ENCODE measurements at regions not wholly inside any gene's neighbourhood (a gene's known extent, or its start where the extent isn't known, plus 50 kb on each side); places are given as distances from the start of the nearest gene placed in this dataset.

DNA sequence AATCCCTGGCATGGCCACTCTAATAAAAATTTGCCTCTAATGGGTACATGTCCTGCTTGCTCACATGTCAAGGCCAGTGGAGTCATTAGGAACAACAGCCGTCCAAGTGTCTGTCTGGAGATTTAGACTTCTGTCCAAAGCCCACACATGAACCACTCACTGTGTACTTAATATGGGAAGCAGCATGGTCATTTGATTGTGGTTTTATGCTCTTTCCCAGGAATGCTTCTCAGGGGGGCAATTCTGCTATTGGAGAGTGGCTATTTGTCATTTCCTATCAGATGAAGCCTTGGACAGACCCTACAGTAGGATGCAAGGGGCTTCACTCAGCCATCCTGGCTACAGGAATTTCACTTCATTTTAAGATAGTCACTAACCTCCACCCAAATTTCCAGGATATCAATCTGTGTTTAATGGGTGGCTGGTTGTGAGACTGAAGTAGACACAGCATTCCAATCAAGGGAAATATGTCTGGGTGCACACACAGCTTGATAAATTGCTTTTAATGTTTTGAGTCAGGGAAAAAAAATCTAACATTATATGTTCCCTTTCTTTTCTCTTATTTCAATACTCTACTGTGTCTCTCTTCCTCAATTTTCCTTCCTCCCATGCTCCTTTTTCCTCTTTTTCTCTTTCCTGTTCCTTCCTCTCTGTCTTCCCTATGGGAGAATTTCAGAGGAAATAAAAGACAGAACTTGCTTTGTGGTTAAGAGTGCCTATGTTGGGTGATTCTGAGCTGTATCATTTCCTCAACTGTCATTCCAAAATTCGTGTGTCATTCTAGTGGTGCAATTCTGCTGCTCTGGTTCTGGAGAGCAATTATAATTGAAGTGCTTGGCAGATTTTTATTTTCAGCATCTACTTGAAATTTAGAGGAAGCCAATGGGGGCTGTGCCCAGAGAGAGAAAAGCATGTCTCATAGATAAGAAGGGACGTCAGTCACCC is 320.1 kb downstream of the OSR1 start:
- no peak for TF ChIP-seq CTCF (IDR thresholded peaks at IDR 0.05; ENCODE audit: insufficient read depth, low read length, missing control alignments)
- no peak overlapping the region for H3K4me3 ChIP-seq (ENCODE audit: low read depth, low read length)
- CTCF ChIA-PET = no interaction called here
- POLR2A ChIA-PET = interaction anchor here (0.7 to 1.2 kb wide), 3 partner anchors 11 to 321 kb away, joined by 3 to 4 read pairs (median 3); no protein-coding TSS in a partner anchor
- DNase-seq (ENCODE audit: low read depth, low spot score) = peak; percentile 55

GRCh38 chr2:19036091-19036490 is 322.3 kb downstream of the OSR1 start:
- ChIA-PET CTCF (interaction anchor here (1.4 to 1.6 kb wide), 2 partner anchors 9 to 516 kb away, joined by 4 to 5 read pairs; no protein-coding TSS in a partner anchor), POLR2A (no interaction called here)
- no peak for TF ChIP-seq CTCF (IDR thresholded peaks at IDR 0.05; ENCODE audit: insufficient read depth, low read length, missing control alignments)
- no peak for DNase-seq (ENCODE audit: low read depth, low spot score)
- H3K4me3 ChIP-seq (ENCODE audit: low read depth, low read length) = no peak overlapping the region

DNA sequence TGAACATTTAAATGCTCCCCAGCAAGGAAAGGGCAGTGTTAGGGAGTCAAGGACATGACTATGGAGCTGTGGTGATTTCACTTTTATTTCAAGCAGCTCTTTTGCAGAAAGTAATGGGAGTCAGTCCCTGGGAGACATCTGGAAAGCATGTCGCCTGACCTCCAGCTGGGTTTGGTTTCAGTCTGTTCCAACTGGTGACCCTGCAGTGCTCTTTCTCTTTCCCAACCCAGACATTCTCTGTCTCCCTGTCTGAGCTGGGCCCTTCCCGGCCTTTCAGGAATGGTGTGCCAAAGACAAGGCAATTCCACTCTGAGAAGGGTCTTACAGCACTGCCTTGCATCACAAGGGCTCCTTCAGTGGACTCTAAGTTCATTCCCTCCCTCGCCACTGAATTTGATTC is 323.2 kb downstream of the OSR1 start:
- ChIA-PET CTCF (interaction anchor here (1.1 to 1.8 kb wide), 3 partner anchors 9 to 13 kb away, joined by 4 to 5 read pairs (median 4); no protein-coding TSS in a partner anchor), POLR2A (no interaction called here)
- no peak overlapping the region for H3K4me3 ChIP-seq (ENCODE audit: low read depth, low read length)
- no peak for DNase-seq (ENCODE audit: low read depth, low spot score)
- TF ChIP-seq CTCF (IDR thresholded peaks at IDR 0.05; ENCODE audit: insufficient read depth, low read length, missing control alignments) = no peak

- TF ChIP-seq CTCF (IDR thresholded peaks at IDR 0.05; ENCODE audit: insufficient read depth, low read length, missing control alignments) = no peak
- H3K4me3 ChIP-seq (ENCODE audit: low read depth, low read length) = no peak overlapping the region
- CTCF ChIA-PET = no interaction called here
- POLR2A ChIA-PET = no interaction called here
- DNase-seq (ENCODE audit: low read depth, low spot score) = no peak
Measured at GRCh38 chr2:19033240-19033639, 325.2 kb downstream of the OSR1 start.

GRCh38 chr2:19031642-19032041 is 326.8 kb downstream of the OSR1 start:
- no peak for TF ChIP-seq CTCF (IDR thresholded peaks at IDR 0.05; ENCODE audit: insufficient read depth, low read length, missing control alignments)
- ChIA-PET CTCF (no interaction called here), POLR2A (no interaction called here)
- no peak overlapping the region for H3K4me3 ChIP-seq (ENCODE audit: low read depth, low read length)
- DNase-seq (ENCODE audit: low read depth, low spot score) = no peak

DNA sequence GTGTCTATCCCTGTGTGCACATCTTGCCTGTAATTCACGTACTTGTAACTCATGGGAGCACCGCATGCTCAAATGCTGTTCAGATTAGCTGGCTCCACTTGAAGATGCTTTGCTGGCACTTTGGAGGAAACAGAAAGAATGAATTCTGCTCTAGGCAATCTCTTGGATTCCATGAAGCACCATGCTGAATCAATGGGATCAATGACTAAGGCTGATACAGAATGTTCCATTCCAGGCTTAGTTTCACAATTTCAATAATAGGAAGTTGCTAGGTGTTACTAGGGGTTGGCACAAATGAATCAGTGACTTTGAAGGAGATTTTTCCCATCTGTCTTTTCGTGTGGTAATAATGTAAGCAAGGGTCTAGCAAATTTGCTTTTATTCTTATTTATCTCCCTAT is 328.8 kb downstream of the OSR1 start:
- CTCF ChIA-PET = interaction anchor here (0.9 kb wide), 1 partner anchor 10 kb away, joined by 3 read pairs; no protein-coding TSS in a partner anchor
- no peak overlapping the region for H3K4me3 ChIP-seq (ENCODE audit: low read depth, low read length)
- TF ChIP-seq CTCF (IDR thresholded peaks at IDR 0.05; ENCODE audit: insufficient read depth, low read length, missing control alignments) = no peak
- no peak for DNase-seq (ENCODE audit: low read depth, low spot score)
- POLR2A ChIA-PET = no interaction called here
